HG03045 (cell line): ENCODE measurements at regions not wholly inside any gene's neighbourhood (a gene's known extent, or its start where the extent isn't known, plus 50 kb on each side); places are given as distances from the start of the nearest gene placed in this dataset.

Source experiments
- ATAC-seq: cut with Tn5 transposase; IDR thresholded peaks from one replicate; pipeline ENCODE4 v1.9.1; 2021; ENCODE audit warnings: mild to moderate bottlenecking, moderate library complexity; ENCODE audit not compliant: unreplicated experiment

DNA sequence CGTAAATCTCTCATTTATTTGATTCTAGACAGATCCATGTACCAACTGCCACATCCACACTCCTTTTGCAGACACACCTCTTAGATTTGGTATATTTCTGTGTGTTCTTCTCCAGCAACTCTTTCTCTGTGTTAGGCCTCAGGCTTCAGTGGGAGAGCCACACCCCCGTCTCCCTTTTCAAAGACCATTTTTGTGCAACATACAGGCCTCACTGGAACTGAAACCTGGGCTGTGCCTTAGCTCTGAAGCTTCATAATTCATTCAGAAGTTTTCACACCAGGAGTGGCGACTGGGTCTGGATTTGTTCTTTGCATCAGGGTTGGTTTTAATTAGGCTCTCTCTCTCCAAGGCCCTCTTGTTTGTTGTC, 170.2 kb downstream of the THBS2 start:
- ATAC-seq: no peak

DNA sequence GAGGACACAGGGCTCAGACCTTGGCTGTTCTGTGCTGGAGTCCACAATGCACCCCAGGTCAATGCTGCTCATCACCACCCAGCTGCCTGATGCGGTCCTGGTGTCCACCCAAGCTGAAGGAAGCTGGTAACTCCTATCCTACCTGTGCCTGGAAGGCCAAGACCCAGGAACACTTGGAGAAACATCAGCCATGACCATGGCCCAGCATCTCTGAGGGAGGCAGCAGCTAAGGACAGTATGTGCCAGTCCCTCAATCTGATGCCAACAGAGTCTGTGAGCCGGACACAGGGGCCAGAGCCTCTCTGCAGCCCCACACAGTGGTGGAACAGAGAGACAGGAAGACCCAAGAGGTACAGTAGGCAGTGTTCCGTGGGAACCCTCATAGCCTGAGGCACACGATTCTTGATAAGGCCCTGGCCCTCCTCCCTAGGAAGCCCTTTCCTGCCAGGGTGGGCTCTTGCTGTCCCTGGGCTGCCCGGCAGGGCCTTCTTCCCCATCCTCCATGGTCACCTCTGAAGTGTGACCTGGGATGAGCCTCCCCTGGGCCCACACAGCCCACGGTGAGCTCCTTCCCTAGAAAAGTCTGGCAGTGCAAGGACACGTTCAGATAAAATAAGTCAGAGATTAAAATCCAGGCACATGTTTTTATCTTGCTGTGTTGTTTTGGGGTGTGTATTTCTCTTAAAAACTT, 170.7 kb downstream of the THBS2 start:
- no peak for ATAC-seq

DNA sequence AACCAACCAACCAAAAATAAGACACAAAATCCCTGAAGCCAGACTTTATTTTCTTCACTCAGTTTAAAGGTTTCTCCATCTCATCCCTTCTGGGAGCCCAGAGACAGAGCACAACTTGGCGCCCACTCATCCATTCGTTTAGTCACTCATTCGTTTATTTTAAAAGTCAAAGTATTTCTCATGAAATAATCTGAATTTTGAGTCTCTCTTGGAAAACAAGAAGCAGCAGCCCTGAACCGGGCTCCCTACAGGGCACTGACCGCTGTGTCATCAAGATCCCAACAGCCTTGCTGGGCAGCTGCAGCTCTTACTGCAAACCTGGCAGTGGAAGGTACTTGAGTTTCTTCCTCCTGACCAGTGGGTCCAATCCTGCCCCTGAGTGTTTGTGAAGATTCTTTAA, 171.6 kb downstream of the THBS2 start:
- no peak for ATAC-seq

DNA sequence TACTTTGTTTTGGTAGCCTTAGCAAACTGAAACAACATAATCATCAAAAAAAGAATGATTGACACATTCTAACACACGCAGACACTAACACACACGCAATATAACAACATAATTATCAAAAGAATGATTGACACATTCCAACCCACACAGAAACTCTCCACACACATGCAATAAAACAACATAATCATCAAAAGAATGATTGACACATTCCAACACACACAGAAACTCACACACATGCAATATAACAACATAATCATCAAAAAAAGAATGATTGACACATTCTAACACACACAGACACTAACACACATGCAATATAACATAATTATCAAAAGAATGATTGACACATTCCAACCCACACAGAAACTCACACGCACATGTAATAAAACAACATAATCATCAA, 172.4 kb downstream of the THBS2 start:
- ATAC-seq: no peak

GRCh38 chr6:169079650-169080049, 174.0 kb downstream of the THBS2 start:
- ATAC-seq: no peak

- no peak for ATAC-seq
Measured at GRCh38 chr6:169078399-169079145, 175.1 kb downstream of the THBS2 start.

- no peak for ATAC-seq
Measured at GRCh38 chr6:169075915-169076654, 177.6 kb downstream of the THBS2 start.

- ATAC-seq: no peak
Measured at GRCh38 chr6:169075211-169075914, 178.3 kb downstream of the THBS2 start.

- ATAC-seq: no peak
Measured at GRCh38 chr6:169074526-169074925, 179.1 kb downstream of the THBS2 start.

- no peak for ATAC-seq
Measured at GRCh38 chr6:169073311-169073710, 180.3 kb downstream of the THBS2 start.

DNA sequence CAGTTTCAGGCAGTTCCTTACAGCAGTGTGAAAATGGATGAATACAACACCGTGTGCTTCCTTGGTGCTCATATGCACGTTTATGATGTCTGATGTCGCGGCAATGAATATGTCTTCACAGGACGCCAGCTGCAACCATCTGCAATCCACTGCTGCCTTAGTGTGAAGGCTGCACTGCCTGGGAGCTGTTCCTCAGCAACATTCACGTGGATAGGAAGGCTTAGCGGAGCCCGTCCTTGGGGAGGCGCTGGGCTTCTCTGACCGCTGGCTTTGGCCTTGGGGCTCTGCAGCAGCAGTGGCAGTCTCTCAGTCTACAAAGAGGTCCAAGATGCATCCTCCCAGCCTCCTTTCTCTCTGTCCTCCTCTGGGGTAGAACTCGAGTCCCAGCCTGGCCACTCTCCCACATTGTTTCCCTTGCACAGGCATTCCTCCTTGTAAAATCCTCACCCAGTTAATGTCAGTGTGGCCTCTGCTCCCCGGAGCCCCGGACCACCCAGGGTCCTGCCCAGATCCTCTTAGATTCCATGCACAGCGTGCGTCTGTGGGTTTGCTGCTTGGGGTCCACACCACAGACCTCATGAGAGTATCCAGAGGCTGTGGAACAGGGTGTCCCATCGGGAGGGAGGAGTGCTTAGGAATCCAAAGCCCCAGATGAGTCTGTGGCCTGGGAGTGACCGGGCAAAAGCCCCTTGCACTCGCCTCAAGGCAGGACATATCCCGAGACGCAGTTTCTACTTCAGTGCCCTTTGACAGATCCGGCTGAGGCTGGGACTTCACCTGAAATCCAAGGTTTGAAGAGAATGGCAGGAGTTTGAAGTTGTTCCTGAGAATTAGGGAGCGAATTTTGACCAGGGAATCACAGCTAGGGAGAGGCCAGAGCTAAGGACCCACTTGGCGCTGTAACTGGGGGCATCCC, 181.3 kb downstream of the THBS2 start:
- ATAC-seq: no peak

DNA sequence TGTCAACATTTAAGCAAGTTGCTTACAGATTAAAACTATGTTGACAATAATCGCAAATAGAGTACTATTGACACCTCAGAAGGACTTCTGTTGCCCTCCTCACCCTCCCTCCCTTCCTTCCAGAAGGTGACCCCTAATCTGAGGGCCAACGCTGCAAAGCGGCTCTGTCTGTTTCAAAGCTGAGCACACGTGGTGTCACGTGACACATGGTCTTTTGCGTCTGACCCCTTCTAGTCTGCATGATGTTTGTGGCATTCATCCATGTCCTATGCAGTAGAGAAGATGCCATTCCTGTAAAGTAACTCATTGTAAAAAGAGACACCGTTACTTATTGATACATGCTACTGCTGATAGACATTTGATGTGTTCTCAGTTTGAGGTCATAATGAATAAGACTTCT, 182.3 kb downstream of the THBS2 start:
- no peak for ATAC-seq

- no peak for ATAC-seq
Measured at GRCh38 chr6:169070506-169071176, 183.0 kb downstream of the THBS2 start.

GRCh38 chr6:169069356-169069755, 184.3 kb downstream of the THBS2 start:
- ATAC-seq: no peak

- ATAC-seq: no peak
Measured at GRCh38 chr6:169064194-169064593, 189.5 kb downstream of the THBS2 start.

GRCh38 chr6:169062272-169062671, 191.4 kb downstream of the THBS2 start:
- no peak for ATAC-seq

- no peak for ATAC-seq
Measured at GRCh38 chr6:169058634-169059033, 195.0 kb downstream of the THBS2 start.

DNA sequence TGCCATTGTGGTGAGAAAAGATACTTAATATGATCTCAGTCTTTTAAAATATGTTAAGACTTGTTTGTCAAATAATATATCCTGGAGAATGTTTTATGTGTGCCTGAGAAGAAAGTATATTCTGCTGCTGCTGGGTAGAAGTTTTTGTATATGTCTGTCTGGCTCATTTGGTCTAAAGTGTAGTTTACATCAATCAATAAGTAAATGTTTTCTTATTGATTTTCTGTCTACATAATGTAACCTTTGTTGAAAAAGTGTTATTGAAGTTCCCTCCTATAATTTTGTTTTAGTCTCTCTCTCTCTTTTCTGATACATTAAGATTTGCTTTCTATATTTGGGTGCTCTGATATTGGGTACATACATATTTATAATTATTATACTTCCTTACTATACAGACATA, 201.2 kb downstream of the THBS2 start:
- no peak for ATAC-seq

GRCh38 chr6:169051371-169051770, 202.3 kb downstream of the THBS2 start:
- no peak for ATAC-seq

GRCh38 chr6:169048865-169049205, 204.8 kb downstream of the THBS2 start:
- ATAC-seq: no peak
